SKM-1 treated with dmso at 0.1 percent for 144 hours (cell line): ENCODE measurements at regions not wholly inside any gene's neighbourhood (a gene's known extent, or its start where the extent isn't known, plus 50 kb on each side); places are given as distances from the start of the nearest gene placed in this dataset.

Source experiments
- DNase-seq: peaks from one replicate; lab custom pipeline; 2025; ENCODE audit not compliant: unreplicated experiment; lab: John Stamatoyannopoulos, UW

DNA sequence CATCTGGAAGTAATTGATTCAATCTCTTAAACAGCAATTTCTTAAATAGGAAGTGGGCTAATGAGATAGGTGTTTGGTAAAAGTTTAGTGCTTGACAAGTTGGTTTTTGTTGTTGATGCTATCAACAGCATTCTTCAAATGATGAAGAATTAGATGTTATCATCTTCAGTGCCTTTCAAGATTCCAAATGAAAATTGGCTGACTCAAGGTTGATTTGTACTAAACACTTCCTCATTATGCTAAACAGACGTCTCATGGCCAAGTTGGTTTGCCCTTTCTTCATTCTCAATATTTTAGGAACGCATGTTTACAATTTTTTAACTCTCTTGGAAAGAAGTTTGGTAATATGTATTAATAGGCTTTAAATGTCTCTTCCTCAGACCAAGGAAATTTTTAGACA, 86.0 kb downstream of the MID1IP1 start:
- DNase-seq, result no peak

DNA sequence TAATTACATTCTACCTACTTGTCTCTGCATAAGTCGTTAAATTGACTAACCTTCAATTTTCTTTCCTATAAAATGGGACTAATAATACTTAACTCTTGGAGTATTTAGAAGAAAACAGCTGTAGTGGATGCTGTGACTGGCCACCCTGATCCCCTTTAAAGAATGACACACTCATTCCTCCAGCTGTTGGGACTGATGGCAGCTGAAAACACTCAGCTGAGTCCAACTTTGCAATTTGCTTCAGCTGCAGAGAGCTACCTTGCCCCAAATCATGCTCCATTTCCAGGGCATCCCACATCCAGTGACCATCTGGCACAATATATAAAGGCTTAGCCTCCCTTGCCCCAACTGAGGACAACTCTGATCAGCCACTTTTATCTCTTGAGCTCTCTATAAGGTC, 89.1 kb downstream of the MID1IP1 start:
- DNase-seq, result no peak

DNA sequence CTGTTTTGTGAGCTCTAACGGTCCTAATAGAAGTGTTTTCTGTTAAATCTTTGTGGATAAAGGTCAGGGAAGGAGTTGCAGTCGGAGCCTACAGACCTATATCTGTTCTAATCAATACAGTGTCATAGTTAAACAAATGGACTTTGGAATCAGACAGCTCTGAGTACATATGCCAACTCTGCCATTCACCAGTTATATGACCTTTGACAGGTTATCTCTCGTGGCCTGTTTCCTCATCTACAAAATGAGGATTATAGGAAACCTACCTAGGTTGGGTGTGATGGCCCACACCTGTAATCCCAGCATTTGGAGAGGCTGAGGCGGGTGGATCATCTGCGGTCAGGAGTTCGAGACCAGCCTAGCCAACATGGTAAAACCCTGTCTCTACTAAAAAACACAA, 89.7 kb downstream of the MID1IP1 start:
- DNase-seq, result no peak

DNA sequence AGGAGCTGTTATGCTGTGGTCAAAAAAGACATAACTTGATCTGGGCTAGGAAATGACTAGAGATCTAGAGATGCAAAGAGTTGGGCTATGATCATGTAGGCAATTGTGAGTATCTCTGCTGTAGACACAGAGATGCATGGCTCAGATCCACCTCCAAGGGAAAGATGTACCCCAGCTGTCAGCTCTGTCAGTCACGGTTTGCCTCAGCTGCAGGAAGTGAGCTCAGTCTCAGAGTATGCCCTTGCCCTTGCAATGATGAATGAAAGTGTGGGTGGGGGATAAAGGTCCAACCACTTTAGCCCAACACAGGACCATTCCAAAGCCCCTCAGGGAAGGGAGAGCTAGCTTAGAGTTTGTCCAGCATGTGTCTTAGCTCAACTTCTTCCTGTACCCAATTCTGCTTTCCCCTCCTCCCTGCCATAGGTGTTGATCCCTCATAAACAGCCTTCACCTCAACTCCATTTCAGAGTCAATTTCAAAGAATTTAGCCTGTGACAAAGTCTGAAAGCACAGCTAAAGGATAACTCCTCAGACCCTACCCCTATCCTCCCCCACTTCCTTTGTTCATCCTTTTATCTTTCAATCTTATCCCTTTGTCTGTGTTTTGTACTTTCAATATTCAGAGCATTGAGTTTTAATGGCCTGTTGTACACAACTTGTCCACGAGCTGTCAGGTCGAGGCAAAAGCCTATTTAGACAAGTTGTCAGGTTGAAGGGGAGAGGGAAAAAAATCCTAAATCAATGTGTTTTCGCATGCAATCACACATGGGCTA, 90.6 kb downstream of the MID1IP1 start:
- no peak for DNase-seq

DNA sequence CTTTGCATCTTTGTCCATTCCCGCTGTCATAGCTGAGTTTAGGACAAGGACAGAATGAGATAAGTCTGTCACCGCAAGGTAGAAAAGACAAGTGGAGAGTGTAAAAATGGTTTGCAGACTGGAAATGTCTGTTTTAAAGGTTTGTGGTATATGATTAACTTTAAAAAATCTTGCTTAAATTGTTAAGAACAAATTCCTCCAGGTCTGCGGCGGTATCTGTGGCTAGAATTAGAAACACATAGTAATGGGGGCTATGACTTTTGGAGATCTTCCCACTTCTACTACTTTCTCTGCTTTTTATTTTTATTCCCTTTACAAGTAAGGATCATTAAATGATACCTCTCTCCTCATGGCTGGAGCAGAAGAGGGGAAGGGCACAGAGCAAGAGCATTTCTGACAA, 92.2 kb downstream of the MID1IP1 start:
- no peak for DNase-seq

DNA sequence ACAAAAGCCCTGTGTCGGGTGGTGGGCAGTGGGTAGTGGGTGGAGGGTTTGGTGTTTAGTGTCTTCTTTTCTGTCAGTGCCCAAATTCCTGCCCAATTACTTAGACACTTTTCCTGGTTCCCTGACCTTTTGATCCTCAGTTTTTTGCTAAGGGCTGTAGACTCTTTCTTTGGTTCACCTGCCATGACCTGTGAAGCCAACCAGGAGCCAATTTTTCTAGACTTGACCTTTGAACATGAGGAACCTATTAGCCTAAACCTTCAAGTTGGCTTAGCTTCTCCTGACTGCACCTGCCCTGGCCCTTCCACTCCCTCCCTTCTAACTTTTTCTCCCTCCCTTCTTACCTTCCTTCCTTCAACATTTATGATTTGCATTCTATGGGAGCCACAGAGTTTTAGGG, 94.5 kb downstream of the MID1IP1 start:
- no peak for DNase-seq

DNA sequence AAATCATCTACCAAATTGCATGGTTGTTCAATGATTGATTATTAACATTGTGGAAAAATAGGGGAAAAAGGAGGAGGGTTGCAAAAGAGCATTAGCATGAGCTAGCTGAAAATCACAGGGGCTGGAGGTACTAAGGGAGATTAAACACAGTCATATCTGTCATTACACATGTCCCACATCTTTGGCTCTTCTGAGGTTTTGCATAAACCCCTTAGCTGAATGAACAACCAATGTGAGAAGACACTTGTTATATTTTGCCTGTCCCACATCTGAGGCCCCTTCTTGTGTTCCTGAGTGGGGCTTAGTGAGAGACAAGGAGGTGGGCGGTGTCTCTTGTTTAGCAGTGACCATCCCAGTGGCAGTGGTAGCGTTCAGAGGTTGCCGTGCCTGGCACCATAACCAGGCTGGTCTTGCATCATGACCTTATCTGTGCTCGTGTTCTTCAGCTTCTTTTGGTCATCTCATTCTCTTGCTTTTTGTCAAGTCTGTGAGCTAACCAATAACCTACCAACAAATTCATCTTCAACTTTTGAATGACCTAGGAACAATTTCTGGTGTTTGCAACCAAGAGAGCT, 95.6 kb downstream of the MID1IP1 start:
- no peak for DNase-seq

DNA sequence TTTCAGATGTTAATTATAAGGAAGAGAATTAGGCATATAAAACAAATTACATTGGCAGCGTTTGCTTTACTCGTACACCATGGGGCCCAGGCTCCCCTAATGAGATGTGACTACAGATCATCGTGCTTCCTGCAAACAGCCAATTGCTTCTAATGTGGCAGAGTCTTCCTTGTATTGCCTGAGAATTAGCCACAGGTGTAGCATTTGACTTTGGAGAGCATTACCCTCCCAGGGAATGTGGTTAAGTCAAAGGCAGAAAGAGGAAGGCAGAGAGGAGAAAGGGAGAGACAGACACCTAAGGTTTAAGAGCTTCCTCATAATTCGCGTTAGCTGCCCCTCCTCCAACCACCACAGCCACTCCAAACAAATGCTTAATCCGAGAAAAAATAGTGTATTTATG, 97.0 kb downstream of the MID1IP1 start:
- DNase-seq, result peak; percentile 44

DNA sequence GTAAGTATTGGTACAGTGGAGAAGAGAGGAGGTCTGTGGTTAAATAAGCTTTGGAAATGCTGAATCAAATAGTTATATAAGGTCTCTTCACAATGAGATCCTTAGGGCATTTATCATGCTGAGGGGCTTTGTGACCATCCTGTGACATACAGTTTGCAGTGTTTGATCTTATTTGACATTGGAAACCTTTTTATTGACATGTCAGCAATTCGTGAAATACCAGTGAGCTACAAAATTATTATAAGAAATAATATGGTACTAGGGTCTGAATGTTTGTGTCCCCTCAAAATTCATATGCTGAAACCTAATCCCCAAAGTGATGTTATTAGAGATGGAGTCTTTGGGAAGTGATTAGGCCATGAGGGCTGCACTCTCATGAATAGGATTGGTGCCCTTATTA, 98.4 kb downstream of the MID1IP1 start:
- DNase-seq, result no peak

DNA sequence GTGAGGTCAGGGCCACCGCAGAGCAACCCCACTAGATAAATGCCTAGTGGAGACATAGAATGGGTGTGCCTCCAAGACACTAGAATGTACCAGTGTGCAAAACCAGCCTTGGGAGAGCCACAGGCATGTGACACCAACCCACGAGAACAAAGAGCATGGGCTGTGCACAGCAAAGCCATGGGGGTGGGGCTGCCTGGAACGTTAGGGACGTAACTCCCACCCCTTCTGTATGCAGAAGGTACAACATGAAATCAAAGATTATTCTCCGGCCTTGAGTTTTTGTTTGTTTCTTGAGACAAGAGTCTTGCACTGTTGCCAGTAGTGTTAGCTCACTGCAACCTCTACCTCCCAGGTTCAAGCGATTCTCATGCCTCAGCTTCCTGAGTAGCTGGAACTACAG, 99.5 kb downstream of the MID1IP1 start:
- no peak for DNase-seq

DNA sequence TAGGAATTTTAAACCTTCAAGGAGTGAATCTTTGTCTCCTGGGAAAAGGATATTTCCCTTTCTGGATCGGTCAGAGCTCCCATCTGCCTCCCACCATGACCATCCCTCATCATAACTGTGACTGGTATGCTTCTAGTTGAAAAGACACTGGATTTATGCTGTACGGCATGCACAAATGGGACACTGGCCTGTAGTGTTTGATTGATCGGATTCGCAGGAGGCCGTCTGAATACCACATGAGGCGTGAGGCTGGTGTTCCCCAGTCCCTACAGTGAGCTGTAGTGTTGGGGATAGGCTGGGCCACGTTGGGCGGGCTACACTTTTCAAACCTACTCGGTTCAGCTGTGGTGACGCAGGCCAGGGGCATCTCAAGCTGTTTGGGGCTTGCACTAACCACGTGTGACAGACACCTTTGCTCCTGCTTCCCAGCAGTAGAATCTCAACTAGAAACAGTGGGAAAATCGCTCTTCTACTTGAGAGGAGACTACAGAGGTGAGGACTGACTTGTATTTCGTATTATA, 101.8 kb downstream of the MID1IP1 start:
- DNase-seq, result no peak

DNA sequence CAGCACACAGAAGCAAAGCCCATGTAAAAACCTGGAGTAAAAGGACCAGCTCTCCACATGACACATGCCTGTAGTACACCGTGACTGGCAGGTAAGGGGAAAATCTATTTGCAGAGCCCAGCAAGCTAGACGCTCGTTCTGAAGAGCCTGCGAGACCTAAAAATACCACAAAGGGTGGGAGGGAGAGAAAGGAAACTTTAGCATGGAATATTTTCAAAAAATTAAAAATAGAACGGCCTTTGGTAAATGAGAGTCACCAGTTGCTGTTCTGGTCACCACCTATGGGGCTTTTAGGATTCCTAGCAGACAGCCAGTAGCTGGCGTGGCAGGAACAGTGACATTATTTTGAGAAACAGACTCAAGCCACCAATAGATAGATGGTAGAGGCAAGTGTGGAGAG, 115.5 kb downstream of the MID1IP1 start:
- no peak for DNase-seq

DNA sequence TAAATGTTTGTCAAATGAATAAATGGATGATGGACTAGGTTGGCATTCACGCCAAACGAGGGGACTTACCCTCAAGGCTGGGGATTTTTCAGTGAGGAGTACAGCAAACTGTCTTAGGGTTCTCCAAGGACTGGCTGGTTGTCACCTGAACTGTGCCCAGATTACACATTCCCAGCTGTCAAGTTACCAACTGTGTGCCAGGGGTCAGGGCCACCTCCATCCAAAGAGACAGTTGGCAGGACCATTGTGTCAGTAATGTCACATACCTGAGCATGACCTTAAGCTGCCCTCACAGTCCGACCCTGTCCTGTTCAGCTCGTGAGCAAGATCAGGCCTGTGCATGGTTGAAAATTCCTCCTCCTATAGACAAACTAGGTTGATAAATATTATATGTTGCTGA, 116.7 kb downstream of the MID1IP1 start:
- DNase-seq, result no peak

DNA sequence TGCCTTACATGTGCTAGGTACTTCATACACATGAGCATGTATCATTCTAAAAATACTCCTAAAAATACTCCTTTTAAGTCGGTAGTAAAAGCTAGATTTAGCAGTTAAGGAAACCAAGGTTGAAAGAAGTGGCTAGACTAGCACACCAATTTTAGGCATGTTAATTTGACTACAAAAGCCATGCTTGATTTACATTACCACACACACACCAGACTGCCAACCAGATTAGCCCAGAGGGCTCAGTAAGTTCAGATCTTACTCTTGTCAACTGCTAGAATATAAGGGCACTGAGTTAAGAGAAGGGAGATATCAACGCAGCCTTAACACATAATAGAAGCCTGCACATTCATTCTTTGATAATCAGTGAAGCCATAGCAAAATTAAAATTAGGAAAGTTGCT, 117.9 kb downstream of the MID1IP1 start:
- DNase-seq, result no peak

DNA sequence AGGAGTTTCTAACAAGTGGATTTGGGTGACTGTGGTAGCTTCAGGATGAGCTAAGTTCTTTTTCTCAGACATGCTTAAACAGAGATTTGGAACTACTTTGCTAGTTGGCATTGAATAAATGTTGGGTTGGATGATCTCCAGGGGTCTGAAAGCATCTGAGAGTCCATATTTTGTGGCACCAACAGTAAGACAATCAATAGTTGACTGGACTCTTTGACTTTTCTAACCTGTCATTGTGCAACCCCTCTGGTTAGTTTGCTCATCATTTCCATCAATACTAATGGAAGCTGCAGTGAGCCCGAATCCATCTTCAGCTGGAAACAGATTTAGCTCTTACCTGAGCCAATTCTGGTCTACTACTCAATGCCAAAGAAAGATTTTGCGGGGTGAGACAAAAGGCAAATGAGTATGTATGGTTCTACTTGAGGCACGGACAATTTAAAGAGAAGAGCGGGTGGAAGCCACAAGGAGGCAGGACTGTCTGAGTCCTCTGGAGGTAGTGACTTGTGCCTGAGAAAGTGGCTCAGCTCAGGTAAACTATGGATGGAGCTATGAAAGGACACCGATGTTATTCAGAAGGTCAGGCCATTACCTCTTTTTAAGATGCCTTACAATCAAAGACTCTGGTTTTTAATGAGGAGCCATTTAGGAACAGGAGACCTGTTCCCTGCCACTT, 118.7 kb downstream of the MID1IP1 start:
- no peak for DNase-seq

DNA sequence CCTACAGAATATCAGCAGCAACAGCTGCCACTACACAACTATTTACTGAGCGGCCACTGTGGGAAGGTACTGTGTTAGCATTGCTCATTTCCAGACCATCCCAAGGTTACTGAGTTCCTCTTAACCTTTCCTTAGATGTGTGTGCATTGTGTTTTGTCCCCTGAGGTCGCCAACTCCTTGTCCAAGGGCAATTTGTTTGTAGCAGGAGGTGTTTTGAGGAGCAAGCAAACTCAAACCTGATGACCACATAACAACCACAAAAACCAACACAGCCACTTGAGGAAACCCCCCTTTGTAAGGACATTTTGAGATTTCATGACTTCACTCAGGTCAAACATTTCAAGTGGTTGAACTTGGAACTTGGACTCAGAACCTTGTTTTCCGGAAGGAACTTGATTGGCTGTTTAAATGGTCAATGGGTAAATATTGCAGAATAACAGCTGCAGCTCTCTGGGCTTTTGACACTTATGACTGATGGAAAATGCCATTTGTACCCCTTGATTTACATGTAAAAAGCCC, 122.3 kb downstream of the MID1IP1 start:
- no peak for DNase-seq

DNA sequence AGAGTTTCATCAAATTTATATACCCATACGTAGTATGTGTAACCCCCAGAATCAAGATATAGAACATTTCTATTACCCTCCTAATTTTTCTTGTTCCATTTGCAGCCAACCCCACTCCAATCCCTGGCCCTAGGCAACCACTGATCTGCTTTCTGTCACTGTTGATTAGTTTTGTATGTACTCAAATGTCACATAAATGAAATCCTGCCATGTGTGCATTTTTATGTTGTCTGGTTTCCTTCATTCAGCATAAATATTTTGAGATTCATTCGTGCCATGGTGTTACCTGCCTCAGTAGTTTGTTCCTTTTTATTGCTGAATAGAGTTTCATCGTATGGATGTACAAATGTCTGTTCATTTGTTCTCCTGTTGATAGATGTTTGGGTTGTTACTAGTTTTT, 126.3 kb downstream of the MID1IP1 start:
- DNase-seq, result no peak

DNA sequence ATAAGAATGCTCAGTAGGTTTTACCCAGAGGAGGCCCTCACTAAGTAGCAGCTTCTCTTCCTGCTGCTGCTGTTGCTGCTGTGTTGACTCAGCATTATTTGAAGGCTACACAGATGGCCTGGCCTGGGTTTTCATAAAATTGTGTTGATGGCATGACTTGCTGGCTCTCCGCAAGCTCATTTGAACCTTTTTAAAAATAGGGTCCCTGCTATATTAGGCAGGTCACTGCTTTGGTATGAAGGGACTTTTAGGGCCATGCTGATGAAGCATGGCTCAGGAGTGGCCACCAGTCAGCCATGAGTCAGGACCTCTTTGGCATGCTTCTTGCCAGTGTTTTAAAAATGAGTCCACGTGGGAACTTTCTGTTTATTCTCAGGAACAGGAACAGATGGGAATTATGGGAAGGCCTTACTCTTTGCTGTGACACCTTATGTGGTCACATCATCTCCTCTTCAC, 128.7 kb downstream of the MID1IP1 start:
- no peak for DNase-seq

DNA sequence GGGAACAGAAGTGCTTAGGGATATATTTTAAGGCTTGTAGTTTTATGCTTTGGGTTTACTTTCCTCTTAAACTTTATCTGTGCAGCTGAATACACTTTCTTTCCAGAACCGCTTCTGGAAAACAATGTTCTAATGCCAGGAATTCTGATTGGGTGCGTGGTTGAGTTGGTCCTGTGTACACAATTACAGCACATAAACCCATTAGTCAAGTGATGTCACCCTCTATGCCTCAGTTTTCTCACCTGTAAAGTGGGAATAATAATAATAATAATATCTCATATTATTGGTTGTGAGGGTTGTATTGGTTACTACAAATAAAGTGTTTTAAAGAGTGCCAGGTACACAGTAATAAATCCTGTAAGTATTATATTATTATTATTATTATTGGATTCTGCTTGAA, 129.2 kb downstream of the MID1IP1 start:
- DNase-seq, result no peak

DNA sequence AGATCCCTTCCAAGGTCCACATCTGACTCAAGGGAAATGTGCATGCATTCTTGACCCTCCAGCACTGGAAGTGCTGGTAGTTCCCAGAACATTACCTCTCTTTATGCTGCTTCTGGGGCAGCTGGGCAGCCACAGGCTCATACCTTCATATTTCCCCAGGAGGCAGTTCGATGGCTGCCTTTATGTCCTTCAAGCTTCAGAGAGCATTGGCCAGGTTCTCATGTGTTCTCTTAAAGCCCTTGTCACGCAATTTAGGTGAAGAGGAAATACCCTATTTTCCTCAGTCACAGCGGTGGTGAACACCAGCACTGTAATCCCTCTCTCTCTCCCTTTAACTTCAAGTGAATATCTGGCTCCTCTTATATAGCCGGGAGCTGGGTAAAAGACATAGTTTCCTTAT, 134.3 kb downstream of the MID1IP1 start:
- DNase-seq, result no peak

DNA sequence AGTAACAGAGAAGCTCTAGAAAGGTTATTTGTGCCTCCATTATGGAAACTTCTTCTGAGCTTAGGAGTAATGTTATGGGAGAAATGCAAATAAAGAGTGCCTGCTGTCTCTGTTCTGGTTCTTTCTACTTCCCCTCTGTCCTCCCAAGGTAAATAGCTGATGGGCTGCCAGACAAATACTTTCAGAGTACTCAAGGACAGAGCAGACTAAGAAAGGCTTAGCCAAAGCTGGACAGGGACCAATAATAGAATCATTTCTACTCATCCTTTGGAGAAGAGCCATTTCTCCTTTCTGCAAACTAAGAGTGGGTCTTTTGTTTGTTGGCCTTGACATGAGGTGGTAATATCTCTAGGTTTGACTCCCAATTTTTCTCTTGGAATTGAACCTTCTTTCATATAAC, 136.1 kb downstream of the MID1IP1 start:
- DNase-seq, result no peak

DNA sequence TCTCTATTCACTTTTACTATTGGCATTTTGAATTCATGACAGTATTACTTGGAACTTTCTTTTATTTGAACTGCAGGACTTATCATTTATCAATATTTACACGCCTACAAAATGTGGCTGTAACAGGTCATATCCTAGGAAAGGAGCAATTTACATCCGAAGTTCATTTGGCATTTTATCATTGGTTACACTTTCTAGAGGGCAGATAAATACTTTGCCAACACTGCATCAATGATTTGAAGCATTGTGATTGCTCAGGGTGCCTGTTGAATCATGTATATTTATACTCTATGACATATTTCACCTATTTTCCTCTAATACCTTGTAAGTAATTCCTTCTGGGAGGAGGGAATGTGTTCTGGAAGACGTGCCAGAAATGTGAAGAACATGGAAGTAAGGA, 136.7 kb downstream of the MID1IP1 start:
- no peak for DNase-seq
